ENCODE measurements at regions not wholly inside any gene's neighbourhood (a gene's known extent, or its start where the extent isn't known, plus 50 kb on each side); places are given as distances from the start of the nearest gene placed in this dataset.

GRCh38 chr17:14630621-14631020 lies 329.7 kb downstream of the HS3ST3B1 start:
- TF ChIP-seq CTCF (IDR thresholded peaks at IDR 0.05; ENCODE audit: control extremely low read depth, extremely low read depth, low read depth, missing control alignments): no peak
- POLR2A ChIA-PET: no interaction called here
- CTCF ChIA-PET: no interaction called here
- no peak for DNase-seq (ENCODE audit: extremely low spot score)

GRCh38 chr17:14630046-14630445 lies 329.2 kb downstream of the HS3ST3B1 start:
- TF ChIP-seq CTCF (IDR thresholded peaks at IDR 0.05; ENCODE audit: control extremely low read depth, extremely low read depth, low read depth, missing control alignments): no peak
- CTCF ChIA-PET: no interaction called here
- no peak for DNase-seq (ENCODE audit: extremely low spot score)
- POLR2A ChIA-PET: no interaction called here

GRCh38 chr17:14622615-14623101 lies 321.8 kb downstream of the HS3ST3B1 start:
- POLR2A ChIA-PET: no interaction called here
- DNase-seq (ENCODE audit: extremely low spot score): no peak
- CTCF ChIA-PET: no interaction called here
- no peak for TF ChIP-seq CTCF (IDR thresholded peaks at IDR 0.05; ENCODE audit: control extremely low read depth, extremely low read depth, low read depth, missing control alignments)

- no peak for DNase-seq (ENCODE audit: extremely low spot score)
- POLR2A ChIA-PET: no interaction called here
- no peak for TF ChIP-seq CTCF (IDR thresholded peaks at IDR 0.05; ENCODE audit: control extremely low read depth, extremely low read depth, low read depth, missing control alignments)
- CTCF ChIA-PET: no interaction called here
These were observed 321.1 kb downstream of the HS3ST3B1 start for GRCh38 chr17:14621826-14622614.

- no peak for DNase-seq (ENCODE audit: extremely low spot score)
- ChIA-PET CTCF (no interaction called here), POLR2A (no interaction called here)
- no peak for TF ChIP-seq CTCF (IDR thresholded peaks at IDR 0.05; ENCODE audit: control extremely low read depth, extremely low read depth, low read depth, missing control alignments)
These were observed 318.9 kb downstream of the HS3ST3B1 start for GRCh38 chr17:14619821-14620220.

- CTCF ChIA-PET: no interaction called here
- TF ChIP-seq CTCF (IDR thresholded peaks at IDR 0.05; ENCODE audit: control extremely low read depth, extremely low read depth, low read depth, missing control alignments): no peak
- POLR2A ChIA-PET: no interaction called here
- DNase-seq (ENCODE audit: extremely low spot score): no peak
These were observed 315.6 kb downstream of the HS3ST3B1 start for GRCh38 chr17:14616528-14616927.
